GM18861 (cell line): ENCODE measurements at regions not wholly inside any gene's neighbourhood (a gene's known extent, or its start where the extent isn't known, plus 50 kb on each side); places are given as distances from the start of the nearest gene placed in this dataset.

ENCODE experiments used
- ATAC-seq: cut with Tn5 transposase; IDR thresholded peaks from one replicate; pipeline ENCODE4 v1.9.1; 2021; ENCODE audit not compliant: unreplicated experiment

DNA sequence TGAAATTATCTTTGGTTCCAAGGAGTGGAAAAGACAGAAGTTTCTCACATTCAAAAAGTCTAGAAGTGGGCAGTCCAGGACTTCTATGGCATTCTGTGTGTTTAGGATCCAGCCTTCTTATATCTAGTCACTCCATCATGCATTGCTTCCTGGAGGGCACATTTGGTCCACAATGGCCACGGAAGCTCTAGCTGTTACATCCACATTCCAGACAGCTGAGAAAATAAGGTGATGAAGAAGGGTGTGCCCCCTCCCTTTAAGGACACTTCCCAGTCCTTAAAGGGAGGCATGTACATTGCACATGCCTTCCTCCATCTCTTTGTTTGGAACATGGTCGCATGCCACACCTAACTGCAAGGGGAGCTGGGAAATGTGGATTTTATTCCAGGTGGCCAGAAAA is 59.9 kb upstream of the BZW1 start:
- ATAC-seq: no peak

DNA sequence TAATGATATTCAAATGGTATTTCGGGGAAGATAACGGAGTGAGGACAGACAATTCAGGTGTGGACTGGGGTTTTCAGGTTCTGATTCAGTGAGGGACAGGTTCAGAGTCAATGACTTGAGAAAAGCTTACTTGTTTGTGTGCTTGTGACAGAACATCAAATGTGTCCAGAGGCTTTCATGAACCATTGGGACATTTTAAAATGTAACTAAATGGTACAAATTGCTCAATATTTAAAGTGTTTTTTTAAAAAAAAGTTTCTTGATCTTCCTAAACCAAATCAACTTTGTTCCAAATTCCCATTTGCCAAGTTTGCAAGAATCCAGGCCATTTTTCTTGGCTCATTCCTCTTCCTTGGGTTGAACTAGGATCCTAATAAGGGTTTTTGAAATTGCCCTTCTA is 59.4 kb upstream of the BZW1 start:
- ATAC-seq: no peak

DNA sequence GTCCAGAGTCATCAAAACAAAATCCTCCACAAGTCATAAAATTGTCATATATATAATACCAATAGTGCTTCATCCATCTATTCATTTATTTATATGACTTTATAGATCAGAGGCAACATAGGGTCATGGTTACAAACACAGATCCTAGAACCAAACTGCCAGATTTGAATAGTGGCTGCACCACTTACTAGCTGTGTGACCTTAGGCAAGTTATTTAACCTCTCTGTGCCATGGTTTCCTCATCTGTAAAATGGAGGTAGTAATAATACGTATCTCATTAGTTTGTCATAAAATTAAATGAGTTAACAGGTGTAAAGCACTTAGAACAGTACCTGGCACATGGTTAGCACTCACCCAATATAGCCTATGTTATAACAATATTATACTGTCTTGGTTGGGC is 58.9 kb upstream of the BZW1 start:
- no peak for ATAC-seq

DNA sequence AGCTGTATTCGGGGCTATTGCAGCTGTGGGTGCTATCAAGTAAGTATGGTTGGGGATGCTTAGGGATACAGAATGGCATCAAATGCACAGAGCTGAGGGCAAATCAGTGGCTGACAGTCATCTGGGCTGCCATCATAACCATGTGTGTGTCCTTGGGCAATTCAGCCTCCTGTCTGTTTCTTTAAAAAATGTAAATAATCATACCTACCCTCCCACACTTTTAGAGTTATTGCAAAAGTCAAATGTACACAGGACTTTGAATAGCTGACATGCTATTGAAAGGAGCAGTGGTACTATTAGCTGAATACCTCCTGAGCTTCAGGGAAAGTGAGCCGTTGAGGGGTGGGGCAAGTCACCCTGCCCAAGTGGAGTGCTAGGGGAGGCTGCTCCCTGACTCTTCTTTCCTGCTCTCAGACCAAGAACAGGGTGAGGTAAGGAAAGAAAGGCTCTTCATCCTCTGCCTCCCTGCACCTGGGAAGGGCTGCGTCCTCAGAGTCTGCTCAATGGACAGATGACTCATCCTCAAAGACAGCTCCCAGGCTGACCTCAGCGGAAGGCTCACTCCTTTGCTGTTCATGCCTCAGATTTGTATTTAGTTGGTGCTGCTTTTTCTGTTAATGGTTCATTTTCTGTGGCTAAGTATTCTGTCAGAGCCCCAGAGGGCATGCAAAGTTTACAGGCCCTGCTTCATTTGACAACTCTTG is 54.9 kb upstream of the BZW1 start:
- ATAC-seq: peak; percentile 97

- ATAC-seq: peak; percentile 18
Observed at GRCh38 chr2:200757399-200757798, 54.3 kb upstream of the BZW1 start.

- no peak for ATAC-seq
Observed at GRCh38 chr2:200758341-200758740, 53.4 kb upstream of the BZW1 start.

DNA sequence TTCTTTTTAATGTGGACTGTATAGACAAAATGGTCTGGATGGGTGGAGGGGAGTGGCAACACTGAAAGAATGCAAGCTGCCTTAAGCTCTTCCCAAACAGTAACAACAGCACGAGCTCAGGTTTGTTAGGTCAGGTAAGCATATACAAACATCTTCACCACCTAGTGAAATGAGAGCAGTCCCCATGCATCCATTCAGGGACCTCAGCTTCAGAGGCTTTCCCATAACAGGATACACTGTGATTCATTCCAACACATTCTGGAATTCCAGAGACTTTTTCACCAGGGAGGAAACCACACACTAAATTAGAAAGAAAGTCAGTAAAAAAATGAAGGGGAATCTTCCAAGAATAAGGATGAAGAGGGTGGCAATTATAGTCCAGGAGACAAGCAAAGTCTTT is 50.4 kb upstream of the BZW1 start:
- no peak for ATAC-seq
